ENCODE measurements at regions not wholly inside any gene's neighbourhood (a gene's known extent, or its start where the extent isn't known, plus 50 kb on each side); places are given as distances from the start of the nearest gene placed in this dataset.
"Not testable (repeated sequence)": the region's sequence is repeated elsewhere in the genome, so short reads cannot be mapped to it uniquely, and the experiment has no call there.

DNA sequence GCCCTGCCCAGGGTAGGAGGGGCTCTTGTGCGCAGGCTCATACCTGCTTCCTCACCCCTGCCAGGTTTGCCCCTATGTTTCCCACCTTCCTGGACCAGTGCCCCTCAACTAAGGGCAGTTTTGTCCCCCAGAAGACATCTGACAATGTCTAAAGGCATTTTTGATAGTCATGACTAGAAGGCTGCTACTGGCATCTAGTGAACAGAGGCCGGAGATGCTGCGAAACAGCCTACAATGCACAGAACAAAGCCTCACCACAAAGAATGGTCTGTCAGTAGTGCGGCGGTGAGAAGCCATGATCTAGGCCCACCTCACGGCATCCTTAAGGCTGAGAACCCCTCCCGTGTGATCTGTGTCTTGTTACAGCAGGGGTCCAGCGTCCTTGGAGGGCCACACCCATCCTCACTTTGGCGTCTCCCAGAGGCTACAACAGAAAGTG, 96.0 kb downstream of the TMEM17 start:
- DNase-seq = no peak

DNA sequence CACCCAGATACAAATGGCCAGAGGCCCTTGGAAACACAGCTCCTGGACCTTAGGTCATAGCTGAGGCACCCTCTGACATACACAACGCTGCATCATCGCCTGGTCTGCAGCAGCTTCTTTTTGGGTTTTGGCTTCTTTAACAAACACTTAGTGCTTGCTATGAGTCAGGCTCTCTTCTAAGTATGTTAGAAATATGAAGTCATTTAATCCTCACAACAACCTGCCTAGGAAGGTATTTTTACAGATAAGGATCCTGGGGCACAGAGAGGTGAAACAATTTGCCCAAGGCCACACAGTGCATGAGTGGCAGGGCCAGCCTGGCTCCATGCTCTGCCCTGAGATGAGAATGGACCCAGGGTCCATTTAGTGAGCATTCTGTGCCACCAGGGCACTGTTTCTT, 96.6 kb downstream of the TMEM17 start:
- DNase-seq = no peak

DNA sequence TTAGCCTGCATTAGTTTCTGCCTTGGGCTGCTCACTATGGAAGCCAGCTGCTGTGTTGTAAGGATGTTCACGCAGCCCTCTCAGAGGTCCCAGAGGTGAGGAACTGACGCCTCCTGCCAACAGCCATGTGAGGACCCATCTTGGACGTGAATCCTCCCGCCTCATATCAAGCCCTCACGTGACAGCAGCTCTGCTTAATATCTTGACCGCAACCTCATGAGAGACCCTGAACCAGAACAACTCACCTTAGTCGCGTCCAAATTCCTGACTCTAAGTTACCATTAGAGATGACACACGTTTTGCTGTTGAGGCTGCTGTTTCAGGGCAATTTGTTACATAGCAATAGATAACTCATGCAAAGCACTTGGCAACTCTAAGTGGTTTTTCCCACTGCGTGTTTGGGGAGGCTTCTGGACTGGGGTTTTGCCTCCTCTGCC, 97.7 kb downstream of the TMEM17 start:
- no peak for DNase-seq

DNA sequence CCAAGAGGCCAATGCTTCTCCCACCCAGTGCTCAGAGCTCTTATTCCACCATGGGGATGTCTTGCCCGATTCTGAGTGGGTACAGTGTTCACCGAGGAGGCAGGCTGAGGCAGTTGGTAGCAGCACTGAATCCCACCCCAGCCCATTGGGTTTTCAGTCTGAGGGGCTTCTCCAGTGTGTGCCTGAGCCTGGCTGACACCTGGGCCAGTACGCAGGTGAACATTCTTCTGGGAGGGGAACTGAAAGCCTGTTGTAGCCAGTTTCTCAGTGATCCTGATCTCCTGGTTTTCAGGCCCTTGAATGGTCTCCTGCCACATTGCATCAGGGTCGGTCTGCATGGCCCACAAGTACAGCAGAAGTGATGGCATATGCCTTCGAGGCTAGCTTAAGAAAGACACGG, 98.2 kb downstream of the TMEM17 start:
- no peak for DNase-seq

DNA sequence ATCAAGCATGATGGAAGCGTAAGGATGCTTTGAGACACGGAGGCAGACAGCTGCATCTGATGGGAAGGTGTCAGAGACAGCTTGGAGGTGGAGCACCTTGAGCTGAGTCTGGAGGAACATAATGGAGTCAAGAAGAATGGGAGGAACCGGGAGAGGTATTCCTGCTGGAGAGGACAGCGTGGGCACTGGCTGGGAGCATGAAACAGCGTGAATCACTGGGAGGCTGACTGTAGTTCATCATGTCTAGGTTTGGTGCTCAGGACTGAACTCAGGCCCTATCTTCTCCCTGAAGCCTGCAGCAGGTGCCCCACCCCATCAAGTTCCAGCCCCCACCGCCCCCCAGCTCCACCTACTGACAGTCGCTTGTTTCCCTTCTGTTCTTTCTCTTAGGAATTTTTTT, 98.6 kb downstream of the TMEM17 start:
- DNase-seq = no peak

DNA sequence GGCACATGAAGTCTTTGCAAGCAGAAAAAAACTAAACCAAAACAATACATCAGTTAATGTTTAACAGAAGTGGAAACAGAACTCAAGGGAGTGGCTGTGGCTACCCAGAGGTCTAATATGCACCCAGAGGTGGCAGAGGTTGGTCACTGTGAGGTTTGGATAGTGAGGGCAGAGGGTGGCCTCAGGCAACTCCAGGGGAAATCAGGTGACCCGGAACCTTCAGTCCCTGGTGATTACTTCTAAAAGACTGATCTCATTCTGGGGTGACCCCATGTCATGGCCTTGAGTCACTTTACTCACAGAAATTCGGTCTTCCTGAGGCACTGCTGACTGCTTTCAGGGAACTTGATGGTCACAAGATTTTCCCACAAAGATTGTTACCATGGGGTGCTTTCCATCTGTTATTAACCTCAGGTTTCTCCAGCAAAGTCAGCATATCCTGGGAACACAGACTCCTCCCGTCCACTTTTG, 99.4 kb downstream of the TMEM17 start:
- DNase-seq = peak; percentile 74 to 99

DNA sequence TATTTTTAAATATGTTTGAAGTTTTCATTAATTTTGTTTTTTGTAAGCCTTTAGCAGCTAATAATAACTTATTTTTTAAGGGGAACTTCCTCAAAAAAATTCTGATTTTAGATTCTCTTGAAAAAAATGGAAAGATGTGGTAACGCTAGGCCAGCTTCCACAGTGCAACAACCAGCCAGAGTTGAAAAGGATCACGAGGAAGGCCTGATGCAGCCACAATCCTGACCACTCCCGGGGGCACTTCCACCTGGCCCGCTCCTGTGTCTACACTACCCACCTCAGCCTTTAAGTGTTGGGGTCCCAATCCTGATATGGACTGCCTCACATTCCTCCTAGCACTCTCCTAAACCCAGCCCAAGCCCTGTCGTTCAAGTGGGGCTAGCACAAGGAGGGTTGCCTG, 101.1 kb downstream of the TMEM17 start:
- peak; percentile 33 to 66 for DNase-seq

DNA sequence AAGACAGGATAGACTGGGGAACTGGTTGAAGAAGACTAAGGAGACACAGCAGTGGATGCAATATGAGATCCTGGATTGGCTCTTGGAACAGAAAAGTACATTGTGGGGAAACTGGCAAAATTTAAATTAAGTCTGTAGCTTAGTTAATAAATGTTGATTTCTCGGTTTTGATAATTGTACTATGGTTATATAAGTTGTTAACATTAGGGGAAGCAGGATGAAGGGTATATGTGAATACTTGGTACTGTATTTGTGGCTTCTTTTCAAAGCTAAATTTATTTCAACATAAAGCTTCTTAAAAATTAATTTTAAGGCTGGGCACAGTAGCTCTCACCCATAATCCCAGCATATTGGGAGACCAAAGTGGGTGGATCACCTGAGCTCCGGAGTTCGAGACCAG, 103.8 kb downstream of the TMEM17 start:
- no peak for DNase-seq

DNA sequence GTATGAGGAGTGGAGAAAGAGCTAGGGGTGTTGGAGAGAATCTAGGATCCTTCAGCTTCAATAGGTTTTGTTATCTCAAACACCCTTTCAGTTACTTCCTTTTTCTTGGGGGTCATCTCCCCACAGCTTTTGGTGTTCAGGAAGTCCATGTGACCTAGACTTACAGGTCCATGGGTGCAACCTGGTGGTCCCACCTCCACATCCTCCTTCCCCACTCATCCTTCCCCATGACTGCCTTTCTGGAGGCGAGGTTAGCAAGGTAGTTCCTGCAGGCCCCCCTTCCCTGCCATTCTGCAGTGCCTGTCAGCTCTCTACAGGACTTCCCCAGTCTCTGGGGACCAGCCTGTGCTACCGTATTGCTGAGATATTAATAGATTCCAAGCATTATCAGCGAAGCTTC, 107.6 kb downstream of the TMEM17 start:
- no peak for DNase-seq

DNA sequence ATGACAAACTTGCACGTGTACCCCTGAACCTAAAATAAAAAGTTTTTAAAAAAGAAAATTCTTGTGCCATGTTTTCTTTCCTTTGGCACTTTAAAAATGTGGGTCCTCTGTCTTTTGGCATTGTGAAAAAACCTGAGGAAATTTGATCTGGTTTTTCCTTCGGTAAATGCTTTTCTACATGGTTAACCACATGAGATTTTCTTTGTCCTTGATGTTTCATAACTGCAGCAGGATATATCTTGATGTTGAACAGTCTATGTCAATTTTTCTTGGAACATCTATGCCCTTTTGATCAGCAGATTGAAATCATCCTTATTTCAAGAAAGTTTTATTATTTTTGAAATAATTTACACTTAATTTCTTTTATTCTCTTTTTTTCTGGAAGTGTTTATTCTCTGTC, 109.1 kb downstream of the TMEM17 start:
- no peak for DNase-seq

DNA sequence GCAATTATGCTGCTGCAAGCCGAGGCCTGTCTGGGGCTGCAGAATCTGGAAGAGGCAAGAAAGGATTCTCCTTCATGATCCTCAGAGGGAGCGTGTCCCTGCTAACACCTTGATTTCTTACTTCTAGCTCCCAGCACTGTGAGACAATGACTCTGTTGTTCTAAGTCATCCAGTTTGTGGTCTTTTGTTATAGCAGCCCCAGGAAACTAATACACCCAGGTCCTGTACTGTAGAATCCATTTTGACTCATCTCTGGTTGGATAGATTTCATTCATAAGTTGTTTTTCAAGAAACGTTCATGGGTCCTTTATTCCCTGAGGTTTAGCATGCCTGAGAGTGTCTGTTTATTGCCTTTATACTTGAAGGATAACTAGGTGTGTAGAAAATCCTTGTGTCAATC, 112.7 kb downstream of the TMEM17 start:
- DNase-seq = no peak

DNA sequence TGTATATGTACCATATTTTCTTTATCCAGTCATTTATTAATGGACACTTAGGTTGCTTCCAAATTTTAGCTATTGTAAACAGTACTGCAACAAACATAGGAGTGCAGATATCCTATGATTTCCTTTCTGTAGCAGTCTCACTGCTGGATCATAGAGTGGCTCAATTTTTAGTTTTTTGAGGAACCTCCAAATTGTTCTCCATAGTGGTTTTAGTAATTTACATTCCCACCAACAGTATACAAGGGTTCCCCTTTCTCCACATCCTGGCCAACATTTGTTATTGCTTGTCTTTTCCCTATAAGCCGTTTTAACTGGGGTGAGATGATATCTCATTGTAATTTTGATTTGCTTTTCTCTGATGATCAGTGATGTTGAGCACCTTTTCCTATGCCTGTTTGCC, 114.3 kb downstream of the TMEM17 start:
- peak in 1 of 2 donors; percentile 39 for DNase-seq

DNA sequence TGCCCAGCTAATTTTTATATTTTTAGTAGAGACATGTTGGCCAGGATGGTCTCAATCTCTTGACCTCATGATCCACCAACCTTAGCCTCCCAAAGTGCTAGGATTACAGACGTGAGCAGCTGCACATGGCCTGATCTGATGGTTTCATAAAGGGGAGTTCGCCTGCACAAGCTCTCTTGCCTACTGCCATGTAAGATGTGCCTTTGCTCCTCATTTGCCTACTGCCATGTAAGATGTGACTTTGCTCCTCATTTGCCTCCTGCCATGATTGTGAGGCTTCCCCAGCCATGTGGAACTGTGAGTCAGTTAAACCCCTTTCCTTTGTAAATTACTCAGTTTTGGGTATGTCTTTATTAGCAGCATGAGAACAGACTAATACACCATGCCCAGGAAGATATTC, 119.6 kb downstream of the TMEM17 start:
- DNase-seq = not testable (repeated sequence)

DNA sequence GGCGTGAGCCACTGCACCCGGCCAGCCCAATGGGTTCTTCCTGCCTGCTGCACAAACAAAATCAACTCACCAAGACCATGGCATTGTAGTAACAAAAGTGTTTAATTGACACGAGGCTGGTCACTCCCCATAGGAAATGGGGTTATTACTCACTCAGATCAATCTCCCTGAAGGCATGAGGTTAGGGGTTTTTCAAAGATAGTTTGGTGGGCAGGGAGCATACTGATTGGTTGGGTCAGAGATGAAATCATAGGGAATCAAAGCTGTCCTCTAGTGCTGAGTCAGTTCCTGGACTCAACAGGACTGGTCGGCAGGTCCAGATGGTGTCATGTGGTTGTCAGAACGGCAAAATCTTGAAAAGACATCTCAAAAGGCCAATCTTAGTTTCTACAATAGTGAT, 122.1 kb downstream of the TMEM17 start:
- DNase-seq = no peak

DNA sequence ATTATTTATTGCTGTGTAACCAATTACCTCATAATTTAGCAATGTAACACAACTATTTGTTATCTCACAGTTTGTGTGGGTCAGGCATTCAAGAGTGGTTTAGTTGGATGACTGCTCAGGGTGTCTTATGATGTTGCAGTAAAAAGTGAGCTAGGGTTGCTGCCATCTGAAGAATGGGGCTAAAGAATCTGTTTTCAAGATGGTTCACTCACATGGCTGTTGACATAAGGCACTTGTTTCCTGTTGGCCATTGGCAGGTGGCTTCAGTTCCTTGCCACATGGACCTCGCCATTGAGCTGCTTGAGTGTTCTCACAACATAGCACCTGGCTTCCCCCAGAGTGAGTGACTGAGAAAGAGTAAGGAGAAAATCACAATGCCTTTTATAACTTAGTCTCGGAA, 123.2 kb downstream of the TMEM17 start:
- DNase-seq = no peak

DNA sequence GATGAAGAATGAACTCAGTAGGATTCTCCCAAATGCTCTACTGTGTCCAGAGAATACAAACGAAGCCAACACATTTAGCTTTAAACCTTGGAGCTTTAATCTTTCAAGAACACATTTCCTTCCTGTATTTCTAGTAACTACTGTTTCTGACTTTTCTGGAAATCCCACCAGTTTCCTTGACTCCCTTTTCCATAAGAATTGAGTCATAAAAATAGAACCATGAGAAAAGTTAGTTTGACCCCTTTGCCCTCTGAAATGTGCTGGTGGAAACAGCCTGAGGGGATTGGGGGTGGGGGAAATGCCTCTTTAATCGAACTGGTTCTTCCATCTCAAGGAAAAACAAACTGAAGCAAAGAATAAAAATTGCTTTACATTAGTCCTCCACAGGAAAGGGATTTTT, 123.9 kb downstream of the TMEM17 start:
- no peak for DNase-seq

DNA sequence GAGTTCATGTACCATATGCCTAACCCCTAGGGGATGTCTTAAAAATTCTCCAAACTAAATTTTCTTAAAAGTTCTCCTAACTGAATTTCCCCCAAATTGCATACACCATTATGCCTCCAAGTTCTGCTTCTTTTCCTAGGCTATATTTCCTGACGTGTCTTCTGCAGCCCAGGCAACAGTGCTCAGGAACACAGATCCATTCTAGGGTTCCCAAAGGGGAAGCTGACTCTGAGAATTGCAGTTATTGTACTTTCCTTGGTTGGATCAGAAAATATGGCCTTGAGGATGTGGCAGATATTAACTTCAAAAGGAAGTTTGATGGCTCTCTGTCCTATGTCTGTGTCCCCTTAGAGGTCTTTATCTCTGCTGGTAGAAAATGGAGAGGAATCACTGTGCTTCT, 124.3 kb downstream of the TMEM17 start:
- peak; percentile 58 to 76 for DNase-seq

DNA sequence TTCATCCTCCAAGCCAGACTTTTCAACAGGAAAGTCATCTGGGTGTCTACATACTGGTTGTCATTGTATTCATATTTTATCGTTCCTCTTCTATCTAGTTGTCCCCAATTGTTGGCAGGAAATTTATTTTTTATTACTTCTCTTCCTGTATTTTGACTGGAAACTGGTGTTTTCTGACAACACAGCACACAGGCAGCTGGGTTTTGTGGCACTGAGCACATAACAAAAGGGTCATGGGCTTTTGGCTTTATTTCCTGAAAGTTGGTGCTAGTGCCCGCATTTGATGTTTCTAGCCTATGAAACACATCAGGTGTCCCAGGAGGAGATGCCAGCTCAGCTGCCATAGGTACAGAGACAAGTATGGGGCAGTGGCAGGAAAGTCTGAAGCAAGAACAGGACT, 126.4 kb downstream of the TMEM17 start:
- no peak for DNase-seq

DNA sequence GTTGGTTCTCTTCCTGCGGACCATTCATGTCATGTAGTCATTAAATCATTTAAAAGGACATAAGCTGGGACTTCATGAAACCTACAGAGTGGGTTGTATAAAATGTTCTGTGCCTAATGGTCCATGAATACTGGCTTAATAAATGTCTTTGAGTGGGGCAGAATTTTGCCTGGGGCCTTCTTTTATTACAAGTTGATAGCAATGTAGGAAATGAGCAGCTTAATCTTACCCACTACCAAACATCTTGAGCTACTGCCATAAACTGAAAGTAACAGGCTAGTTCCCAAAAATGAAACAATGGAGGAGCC, 130.9 kb downstream of the TMEM17 start:
- DNase-seq = no peak

DNA sequence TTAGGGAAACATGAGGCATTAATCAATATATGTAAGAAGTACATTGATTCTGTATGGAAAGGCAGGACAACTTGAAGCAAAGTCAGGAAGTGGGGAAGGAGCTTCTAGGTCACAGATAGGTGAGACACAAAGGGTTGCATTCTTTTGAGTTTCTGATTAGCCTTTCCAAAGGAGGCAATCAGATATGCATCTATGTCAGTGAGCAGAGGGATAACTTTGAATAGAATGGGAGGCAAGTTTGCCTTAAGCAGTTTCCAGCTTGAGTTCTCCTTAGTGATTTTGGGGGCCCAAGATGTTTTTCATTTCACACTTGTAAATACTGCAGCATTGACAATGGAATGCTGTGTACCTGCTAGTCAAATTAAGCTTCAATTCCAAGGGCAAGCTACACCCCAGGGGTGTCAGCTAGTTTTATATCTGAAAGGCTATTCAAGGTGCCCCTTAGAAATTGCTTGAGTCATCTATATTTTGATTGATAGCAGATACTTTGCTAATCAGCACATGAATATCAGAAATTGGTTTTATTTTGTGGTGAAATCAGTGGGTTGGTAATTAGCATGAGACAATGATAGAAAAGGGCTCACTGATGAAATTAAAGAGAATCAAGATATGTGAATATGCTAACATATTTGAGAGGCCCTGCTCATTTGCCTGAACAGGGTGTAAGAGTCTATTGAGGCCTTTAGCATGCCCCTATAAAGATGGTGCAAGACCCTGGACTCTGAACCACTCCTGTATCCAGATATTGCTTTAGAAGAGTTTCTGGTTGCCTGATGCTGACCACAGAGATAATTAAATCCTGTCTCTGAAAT, 131.5 kb downstream of the TMEM17 start:
- DNase-seq = no peak

DNA sequence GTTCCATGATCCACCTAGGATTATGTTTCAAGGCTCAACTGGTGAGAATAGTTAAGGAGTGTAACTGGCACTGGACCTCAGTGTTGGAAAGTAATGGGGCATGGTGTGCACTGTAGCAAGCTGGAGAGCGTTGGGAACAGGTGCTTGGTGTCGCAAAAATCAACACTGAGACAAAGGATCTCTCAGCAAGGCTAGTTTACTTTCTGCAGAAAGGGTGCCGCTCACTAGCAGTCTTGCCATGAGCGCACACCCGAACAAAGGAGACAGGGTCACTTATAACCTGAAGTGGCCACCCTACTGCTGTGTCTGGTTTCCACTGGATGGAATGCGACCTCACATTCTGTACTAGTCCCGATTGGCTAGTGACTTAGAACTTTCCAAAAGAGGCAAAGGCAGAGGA, 133.2 kb downstream of the TMEM17 start:
- no peak for DNase-seq

DNA sequence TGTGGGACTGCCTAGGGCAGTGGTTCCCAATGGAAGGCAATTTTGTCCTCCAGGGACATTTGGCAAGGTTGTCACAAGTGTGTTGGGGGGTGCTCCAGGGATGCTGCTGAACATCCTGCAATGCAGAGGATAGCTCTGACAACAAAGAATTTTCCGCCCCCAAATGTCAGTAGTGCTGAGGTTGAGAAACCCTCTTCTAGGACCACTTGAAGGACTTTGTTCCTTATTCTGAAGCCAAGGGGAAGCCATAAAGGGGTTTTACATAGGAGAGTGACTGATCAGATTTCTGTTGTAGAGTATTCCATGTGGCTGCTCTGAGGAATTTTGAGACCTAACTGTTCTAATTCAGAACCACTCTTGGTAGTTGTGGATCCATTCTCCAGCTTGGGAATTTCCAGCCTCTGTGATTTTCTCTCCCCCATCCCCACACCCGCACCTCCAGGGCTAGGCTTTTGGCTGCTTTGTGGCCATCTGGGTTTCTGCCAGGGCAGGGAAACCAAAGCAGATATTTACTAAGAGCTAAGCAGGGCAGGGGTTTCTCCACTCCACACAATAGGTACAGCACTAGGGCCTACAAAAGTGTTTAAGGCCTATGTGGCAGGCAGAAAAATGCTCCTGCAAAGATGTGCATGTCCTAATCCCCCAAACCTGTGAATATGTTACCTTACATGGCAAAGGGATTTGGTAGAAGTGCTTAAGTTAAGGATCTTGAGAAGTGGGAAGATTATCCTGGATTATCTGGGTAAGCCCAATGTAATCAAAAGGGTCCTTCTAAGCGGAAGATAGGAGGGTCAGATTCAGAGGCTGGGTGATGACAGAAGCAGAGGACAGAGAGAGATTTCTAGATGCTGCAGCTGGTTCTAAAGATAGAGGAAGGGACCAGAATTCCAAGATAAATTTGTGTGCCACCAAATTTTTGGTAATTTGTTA, 135.4 kb downstream of the TMEM17 start:
- DNase-seq = peak; percentile 9 to 50

DNA sequence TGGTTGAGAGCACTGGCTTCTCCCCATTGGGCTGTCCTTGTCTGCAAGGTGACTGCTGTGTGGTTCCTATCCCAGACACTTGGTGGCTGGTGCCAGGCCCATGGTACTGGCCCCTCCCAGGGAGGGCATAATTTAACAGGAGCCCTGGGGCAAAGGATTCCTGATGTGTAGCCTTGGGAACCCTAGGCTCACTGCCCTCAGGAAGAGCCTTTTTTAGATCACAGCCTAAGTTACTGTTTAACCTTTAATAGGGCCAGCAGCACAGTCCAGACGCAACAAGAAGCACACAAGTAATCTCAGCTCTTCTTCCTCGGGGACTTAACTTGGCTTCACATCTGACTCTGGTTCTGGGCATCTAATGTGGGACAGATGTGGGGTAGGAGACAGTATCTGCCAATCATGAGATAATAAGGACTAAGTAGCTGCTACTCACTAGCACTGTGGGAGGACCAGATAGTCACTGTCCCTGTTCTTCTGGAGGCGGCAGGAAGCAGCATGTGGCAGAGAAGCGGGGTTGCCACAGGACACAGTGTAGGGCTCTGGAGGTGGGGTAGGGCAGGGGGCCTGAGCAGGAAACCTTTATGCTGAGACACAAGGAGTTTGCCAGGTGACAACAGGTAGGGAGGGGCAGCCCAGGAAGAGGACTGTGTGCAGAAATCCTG, 136.3 kb downstream of the TMEM17 start:
- peak; percentile 12 to 65 for DNase-seq
